ENCODE measurements at regions not wholly inside any gene's neighbourhood (a gene's known extent, or its start where the extent isn't known, plus 50 kb on each side); places are given as distances from the start of the nearest gene placed in this dataset.

- no peak for DNase-seq
Measured at GRCh38 chr2:187274146-187274545, 173.9 kb downstream of the CALCRL start.

- no peak for DNase-seq
Measured at GRCh38 chr2:187272255-187272654, 175.8 kb downstream of the CALCRL start.

DNA sequence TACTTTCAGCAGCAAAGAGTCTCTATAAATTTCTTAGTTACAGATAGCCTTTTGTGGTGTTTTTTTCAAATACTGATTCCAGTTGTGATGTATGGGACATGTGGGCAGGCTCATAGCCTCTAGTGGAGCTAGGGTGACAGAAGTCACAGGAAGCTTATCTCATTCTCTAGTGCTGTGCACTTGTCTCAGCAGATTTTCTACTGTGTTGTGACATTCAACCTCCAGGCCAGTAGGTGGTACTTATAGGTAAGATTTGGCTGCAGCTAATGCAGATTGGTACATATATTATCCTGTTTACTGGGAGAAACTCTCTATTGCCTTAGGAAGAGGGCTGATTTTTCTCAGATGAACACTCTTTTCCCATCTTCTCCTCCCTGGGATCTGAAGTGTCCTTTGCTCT lies 176.2 kb downstream of the CALCRL start:
- DNase-seq, result no peak

DNA sequence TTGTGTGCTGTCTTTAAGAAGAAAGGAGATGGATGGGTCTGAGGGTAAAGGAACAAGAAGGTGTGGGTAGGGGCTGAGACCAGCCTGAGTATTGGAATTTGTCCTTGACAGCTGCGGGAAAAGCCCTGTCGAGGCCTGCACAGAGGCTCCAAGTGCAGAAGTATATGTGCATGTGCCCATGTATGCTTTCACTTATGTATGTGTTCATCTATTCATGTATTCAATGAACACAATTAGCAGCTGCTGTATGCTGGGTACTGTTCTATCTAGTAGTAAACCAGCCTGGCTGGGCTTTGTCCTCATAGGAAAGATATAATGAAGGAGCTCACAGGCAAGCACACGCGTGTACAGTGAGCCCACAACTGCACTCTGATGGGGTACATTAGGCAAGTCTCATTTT lies 181.4 kb downstream of the CALCRL start:
- no peak for DNase-seq

DNA sequence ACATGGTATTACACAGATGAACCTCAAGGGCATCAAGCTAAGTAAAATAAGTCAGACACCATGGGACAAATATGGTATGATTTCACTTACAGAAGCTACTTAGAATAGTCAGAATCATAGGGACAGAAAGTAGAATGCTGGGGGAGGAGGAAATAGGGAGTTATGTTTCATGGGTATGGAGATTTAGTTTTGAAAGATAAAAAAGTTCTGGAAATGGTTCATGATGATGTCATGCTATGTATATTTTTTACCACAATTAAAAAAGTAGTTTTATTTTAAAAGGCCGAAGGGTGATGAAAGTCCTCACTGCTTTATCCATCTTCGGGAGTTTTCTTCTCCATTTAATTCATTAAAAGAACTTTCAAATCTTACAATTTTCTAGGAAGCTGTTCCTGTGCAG lies 181.9 kb downstream of the CALCRL start:
- DNase-seq, result no peak

GRCh38 chr2:187264612-187265011 lies 183.4 kb downstream of the CALCRL start:
- DNase-seq, result no peak

DNA sequence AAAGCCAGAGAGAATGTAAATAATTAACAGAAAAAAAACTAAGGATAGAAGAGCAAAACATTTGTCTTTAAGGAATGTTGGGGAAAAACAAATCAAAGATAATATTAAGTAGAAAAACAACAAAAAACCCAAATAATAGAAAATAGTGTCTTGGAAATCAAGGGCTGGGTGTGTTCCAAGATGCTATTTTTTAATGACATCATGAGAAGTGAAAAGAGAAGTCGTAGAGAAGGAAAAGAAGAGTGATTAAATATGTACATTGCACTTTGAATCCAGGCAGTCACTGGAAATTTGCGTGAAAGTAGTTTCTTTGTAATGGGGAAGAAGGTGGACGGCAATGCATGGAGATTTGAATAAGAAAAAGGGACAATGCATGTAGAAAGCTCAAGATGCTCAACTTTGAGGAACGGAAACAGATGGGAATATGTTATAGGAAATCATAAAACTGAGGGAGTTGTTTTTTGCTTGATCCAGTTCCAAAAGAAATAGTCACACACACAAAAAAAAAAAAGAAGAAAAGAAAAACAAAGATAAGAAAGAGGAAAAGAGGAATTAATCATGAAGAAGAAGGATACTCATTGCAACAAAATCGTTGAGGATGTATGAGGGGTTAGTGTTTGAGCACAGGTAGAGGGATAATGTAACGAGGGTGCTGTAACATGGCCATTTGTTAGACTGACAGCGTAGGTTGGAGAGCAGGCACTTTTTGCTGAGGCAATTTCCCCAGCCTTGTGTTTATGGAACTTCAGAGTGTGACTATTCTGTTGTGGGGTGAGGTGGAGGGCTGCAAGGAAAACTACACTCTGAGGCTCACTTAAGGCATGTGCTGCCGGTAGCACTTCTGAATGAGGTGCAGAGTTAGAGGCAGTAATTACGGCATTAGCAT lies 184.1 kb downstream of the CALCRL start:
- no peak for DNase-seq

DNA sequence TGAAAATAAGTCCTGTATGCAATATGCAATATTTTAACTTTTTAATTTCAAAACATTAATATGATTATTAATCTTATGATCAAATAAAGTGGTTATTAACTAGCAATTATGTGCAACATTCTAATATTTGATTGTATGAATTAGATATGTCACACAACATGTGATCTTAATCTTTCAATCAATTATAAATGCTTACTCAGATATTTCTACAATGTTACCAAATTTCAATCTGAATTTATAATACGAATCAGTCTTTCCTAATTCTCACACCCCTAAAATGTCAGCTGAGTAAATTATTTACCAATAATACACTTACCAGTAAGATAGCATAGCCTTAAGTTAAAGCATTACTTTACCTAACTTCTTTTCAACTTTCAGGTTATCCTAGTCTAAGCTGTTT lies 186.3 kb downstream of the CALCRL start:
- no peak for DNase-seq

DNA sequence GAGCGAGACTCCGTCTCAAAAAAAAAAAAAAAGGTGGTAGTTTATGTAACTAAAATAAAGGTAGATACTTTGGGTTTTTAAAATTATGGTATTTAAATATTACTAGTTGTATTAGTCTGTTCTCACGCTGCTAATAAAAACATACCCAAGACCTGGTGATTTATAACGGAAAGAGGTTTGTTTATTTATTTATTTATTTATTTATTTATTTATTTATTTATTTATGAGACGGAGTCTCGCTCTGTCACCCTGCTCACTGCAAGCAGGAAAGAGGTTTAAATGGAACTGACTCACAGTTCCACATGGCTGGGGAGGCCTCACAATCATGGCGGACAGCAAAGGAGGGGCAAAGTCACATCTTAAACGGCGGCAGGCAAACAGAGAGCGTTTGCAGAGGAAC lies 196.0 kb downstream of the CALCRL start:
- DNase-seq, result no peak

DNA sequence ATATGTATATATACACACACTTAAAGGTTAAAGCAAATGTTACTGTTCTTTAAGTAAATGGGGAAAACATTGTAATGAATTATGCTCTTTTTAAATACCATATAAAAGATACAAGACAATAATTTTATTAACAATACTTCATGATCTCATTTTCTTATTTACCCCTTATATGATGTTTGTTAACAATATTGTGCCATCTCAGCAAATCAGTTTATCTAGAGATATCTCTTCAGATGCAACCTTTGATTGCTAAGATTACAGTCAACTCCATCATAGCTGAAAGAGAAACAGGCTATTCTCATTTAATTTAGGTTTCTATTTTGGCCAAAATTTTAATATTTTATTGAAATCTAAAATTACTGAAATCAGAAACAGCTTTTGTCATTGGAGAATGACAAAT lies 197.9 kb downstream of the CALCRL start:
- DNase-seq, result no peak

DNA sequence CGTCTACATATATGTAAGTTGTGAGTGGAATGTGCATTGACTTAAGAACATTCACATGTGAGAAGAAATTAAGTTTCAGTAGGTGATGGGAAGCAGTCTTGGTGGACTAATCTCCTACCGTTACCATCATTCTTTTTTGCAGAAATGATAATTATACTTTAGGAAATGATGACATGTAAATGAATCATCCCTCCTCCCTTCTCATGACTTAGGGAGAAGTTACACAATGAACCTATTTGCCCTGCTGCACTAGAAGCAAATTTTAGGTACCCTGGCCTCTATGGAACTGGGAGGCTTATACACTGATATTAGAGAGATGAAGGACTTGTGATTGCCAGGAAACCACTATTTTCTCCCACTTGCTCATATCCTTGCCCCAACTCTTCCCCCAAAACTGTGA lies 214.2 kb downstream of the CALCRL start:
- no peak for DNase-seq

- DNase-seq, result no peak
Measured at GRCh38 chr2:187232749-187233148, 215.3 kb downstream of the CALCRL start.

GRCh38 chr2:187230088-187230487 lies 218.0 kb downstream of the CALCRL start:
- DNase-seq, result no peak

- no peak for DNase-seq
Measured at GRCh38 chr2:187228986-187229385, 219.1 kb downstream of the CALCRL start.

- DNase-seq, result no peak
Measured at GRCh38 chr2:187224989-187225388, 223.1 kb downstream of the CALCRL start.

- no peak for DNase-seq
Measured at GRCh38 chr2:187220071-187220470, 228.0 kb downstream of the CALCRL start.

DNA sequence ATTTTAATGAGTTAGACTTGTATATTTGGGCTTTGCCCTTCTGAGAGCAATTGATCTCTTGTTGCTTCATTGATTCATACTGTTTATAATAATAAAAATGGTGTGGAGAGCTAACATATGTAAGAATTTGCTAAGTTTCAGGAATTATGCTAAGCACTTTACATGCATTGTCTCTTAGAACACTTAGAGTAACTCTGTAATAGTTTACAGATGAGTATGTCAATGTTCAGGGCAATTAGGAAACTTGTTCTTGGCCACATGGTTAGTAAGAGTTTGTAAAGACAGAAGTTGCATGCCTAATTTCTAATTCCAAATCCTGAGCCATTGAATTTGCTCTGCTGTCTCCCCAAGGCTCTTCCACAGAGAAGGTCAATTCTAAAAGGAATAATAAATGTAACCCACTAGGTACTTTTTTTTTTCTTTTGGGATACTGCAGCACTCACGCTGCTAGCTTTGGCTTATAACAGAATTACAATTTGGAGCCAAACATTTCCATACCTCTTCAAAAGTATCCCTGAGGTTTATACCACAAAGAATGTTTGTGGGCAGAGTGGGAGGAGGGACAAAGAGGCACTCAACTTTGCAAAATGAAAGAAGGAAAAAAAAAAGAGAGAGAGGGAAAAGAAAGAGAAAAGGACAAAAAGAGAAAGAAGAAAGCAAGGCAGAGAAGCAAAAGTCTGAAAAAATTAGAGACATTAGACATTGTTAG lies 232.4 kb downstream of the CALCRL start:
- DNase-seq, result no peak

DNA sequence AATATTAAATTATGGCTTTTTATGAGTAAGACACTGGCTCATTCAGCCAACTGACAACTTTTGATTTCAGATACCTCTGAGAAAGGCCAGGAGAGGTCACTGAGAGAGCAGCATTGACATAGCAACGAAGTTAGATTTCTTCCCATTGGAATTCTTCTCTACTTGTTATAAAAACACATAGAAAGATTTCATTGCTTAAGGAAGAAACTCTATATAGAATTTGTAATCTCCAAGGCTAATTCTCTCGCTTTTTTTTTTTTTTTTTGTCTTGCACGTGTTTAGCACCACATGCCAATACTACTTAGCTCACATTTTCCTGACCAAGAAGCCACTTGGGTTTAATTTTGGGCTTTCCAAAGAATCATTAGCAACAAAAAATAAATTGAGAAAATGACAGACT lies 233.7 kb downstream of the CALCRL start:
- no peak for DNase-seq

- no peak for DNase-seq
Measured at GRCh38 chr2:187213798-187214197, 234.3 kb downstream of the CALCRL start.

- no peak for DNase-seq
Measured at GRCh38 chr2:187210726-187211125, 237.3 kb downstream of the CALCRL start.

DNA sequence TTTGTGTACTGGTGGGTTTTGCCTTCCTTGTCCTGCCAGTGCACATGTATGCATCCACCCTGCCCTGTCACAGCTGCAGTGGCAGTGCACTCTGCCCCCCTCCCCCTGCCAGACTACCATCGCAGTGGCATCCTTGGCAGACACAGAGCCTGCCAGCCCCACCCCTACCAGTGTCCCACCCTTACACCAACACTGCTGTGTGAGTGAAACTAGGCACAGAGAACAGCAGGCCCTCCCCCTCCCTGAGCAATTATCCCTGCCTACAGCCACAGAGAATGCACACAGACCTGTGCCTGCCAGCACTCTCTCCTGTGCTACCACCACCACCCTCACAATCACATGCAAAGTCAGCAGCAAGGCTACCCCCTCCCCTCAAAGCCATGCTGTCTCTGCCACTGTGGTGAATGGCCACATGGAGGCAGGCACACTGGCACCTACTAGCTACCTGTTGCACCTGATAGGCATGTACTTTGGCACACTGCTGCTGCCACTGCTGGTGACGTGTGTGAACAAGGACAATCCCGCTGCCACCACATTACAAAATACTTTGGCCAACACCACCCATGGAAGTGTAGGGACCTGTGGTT lies 239.8 kb downstream of the CALCRL start:
- DNase-seq, result no peak

DNA sequence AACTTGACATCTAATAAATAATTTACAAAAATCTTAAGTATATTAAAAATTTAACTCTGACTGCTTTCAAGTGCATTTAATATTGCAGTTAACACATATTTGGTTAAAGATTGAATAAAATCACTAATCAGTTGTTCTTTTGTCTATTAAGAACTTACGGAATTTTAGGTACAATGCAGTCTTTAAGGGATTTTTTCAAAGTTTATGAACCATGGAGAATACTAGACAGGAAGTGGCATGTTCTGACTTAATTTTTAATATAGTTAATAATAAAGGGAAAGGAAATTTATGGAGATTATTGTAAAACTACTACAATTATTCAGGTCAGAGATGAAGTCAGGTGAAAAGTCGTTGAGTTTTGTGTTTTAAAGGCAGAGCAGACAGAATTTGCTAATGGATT lies 240.9 kb downstream of the CALCRL start:
- no peak for DNase-seq

DNA sequence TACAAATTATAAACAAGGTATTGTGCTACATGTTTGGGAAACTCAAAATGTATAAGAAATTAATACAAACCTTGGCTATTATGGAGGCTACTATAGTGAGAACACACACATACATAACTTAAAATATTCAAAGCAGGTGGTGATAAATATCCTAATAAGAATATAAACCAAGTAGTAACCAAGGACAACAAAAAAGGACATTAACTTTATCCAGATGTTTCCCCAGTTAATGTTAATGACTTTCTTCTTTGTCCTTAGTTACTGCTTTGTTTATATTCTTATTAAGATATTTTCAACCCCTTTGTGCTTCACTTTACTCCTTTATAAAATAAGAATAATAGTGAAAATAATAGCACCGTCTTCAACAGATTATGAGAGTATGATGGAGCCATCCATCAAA lies 241.6 kb downstream of the CALCRL start:
- no peak for DNase-seq

DNA sequence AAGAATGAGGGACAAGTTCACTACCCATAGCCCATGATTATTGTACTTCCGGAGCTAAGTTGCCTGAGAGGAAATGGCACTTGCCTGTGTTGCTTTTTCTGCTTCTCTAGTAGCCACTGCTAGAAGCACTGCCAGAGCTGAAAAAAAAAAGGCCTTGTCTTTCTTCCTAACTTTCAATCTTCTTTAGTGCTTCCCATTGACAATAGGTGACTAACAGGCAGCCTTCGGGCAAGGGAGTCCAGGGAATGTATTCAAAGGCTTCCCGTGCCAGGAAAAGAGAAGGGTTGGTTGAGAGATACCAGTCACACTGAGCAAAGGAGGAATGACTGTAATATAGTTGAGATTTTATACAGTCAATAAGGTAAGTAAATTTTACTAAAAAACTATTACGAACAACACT lies 242.0 kb downstream of the CALCRL start:
- DNase-seq, result no peak
